Progenitor cell of endocrine pancreas (in vitro differentiated cells): ENCODE measurements at regions not wholly inside any gene's neighbourhood (a gene's known extent, or its start where the extent isn't known, plus 50 kb on each side); places are given as distances from the start of the nearest gene placed in this dataset.

Experiments used
- DNase-seq: peaks from one replicate; pipeline ENCODE4 v3.0.0; 2021; ENCODE audit warnings: low spot score; ENCODE audit not compliant: unreplicated experiment
- H3K27ac Mint-ChIP-seq: 2 replicates; pipeline ENCODE4 v1.8.0; 2021; ENCODE audit warnings: mild to moderate bottlenecking, moderate library complexity, mixed read lengths
- H3K27me3 Mint-ChIP-seq: 2 replicates; pipeline ENCODE4 v1.8.0; 2021; ENCODE audit warnings: mixed read lengths
- H3K36me3 Mint-ChIP-seq: 2 replicates; pipeline ENCODE4 v1.8.0; 2022; ENCODE audit warnings: mixed read lengths; ENCODE audit not compliant: insufficient read depth
- H3K4me1 Mint-ChIP-seq: 2 replicates; pipeline ENCODE4 v1.8.0; 2021; ENCODE audit warnings: low read depth, mixed read lengths
- H3K4me3 Mint-ChIP-seq: 2 replicates; pipeline ENCODE4 v1.8.0; 2021; ENCODE audit warnings: low read depth, mild to moderate bottlenecking, moderate library complexity, mixed read lengths
- H3K9me3 Mint-ChIP-seq: 2 replicates; pipeline ENCODE4 v1.8.0; 2021; ENCODE audit warnings: low read depth, mixed read lengths
- CTCF ChIP-seq: fragments of 200-600 bp; sonication (generic); IDR thresholded peaks from one replicate; pipeline ENCODE4 v1.5.0; 2021; ENCODE audit warnings: antibody characterized with exemption, mild to moderate bottlenecking; ENCODE audit not compliant: unreplicated experiment

DNA sequence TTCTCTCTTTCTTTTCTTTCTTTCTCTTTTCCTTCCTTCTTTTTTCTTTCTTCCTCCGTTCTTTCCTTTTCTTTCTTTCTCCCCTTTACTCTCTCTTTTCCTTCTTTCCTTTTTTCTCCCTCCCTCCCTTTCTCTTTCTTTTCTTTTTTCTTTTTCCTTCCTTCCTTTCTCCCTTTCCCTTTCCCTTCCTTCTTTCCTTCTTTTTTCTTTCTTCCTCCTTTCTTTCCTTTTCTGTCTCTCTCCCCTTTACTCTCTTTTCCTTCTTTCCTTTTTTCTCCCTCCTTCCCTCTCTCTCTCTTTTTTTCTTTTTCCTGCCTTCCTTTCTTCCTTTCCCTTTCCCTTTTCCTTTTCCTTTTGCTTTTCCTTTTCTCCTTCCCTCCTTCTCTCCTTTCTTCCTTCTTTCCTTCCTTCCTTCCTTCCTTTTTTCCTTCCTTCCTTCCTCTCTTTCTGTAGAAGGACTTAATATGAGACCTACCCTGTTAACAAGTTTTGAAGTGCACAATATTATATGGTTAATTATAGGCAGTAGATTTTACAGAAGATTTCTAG, 142.7 kb upstream of the CD180 start:
- Mint-ChIP-seq H3K36me3 (no peaks in the 10 kb centered on the region), H3K4me3 (no peak overlapping the region), H3K4me1 (no peaks in the 10 kb centered on the region), H3K27me3 (no peaks in the 10 kb centered on the region), H3K27ac (no peak overlapping the region), H3K9me3 (no peaks in the 10 kb centered on the region)
- TF ChIP-seq CTCF: no peak
- no peak for DNase-seq

GRCh38 chr5:67338421-67338820, 141.8 kb upstream of the CD180 start:
- no peaks in the 10 kb centered on the region for H3K36me3 Mint-ChIP-seq
- H3K27ac Mint-ChIP-seq: no peak overlapping the region
- no peaks in the 10 kb centered on the region for H3K27me3 Mint-ChIP-seq
- TF ChIP-seq CTCF: no peak
- no peaks in the 10 kb centered on the region for H3K4me1 Mint-ChIP-seq
- H3K9me3 Mint-ChIP-seq: no peaks in the 10 kb centered on the region
- no peak overlapping the region for H3K4me3 Mint-ChIP-seq
- DNase-seq: no peak

- Mint-ChIP-seq H3K4me1 (no peaks in the 10 kb centered on the region), H3K4me3 (no peak overlapping the region), H3K27ac (no peak overlapping the region), H3K27me3 (no peaks in the 10 kb centered on the region), H3K9me3 (no peaks in the 10 kb centered on the region), H3K36me3 (no peaks in the 10 kb centered on the region)
- DNase-seq: no peak
- no peak for TF ChIP-seq CTCF
Measured at GRCh38 chr5:67337751-67338150, 141.2 kb upstream of the CD180 start.

- no peak overlapping the region for H3K27ac Mint-ChIP-seq
- H3K36me3 Mint-ChIP-seq: no peaks in the 10 kb centered on the region
- no peak for TF ChIP-seq CTCF
- no peak for DNase-seq
- no peaks in the 10 kb centered on the region for H3K4me1 Mint-ChIP-seq
- peaks cover 15% of the 10 kb centered on the region for H3K9me3 Mint-ChIP-seq
- H3K4me3 Mint-ChIP-seq: no peak overlapping the region
- no peaks in the 10 kb centered on the region for H3K27me3 Mint-ChIP-seq
Measured at GRCh38 chr5:67335426-67335825, 138.8 kb upstream of the CD180 start.

DNA sequence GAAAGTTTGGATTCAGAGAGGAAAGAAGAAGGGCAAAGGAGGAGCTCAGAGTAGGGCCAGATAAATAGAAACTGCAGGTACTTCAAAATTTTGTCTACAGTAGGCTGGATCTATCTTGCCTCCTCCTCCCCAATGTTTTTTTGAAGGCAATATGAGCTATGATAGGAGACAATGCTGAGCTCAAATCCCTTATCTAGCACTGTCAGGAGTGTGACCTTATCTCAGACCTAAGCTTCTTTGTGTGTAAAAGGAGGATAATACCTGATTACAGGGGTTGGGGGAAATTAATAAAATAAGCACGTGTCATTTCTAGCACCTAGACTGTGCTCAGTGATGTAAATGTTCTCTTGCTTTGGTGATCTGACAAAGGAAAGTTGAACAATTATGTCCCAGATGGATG, 137.8 kb upstream of the CD180 start:
- TF ChIP-seq CTCF: no peak
- H3K27ac Mint-ChIP-seq: no peak overlapping the region
- no peaks in the 10 kb centered on the region for H3K36me3 Mint-ChIP-seq
- DNase-seq: no peak
- H3K27me3 Mint-ChIP-seq: no peaks in the 10 kb centered on the region
- no peaks in the 10 kb centered on the region for H3K4me1 Mint-ChIP-seq
- peaks cover 24% of the 10 kb centered on the region for H3K9me3 Mint-ChIP-seq
- H3K4me3 Mint-ChIP-seq: no peak overlapping the region
